Keratinocyte (primary cell): ENCODE measurements at regions not wholly inside any gene's neighbourhood (a gene's known extent, or its start where the extent isn't known, plus 50 kb on each side); places are given as distances from the start of the nearest gene placed in this dataset.

ENCODE experiments used
- DNase-seq: peaks from one replicate; pipeline ENCODE4 v3.0.0-alpha.2; 2011; ENCODE audit warnings: low read depth, missing footprints, low spot score
- FAIRE-seq: peaks from 2 replicates; lab custom pipeline; 2011; peaks lifted over from hg19 to GRCh38; lab: Jason Lieb, UNC
- H2AFZ ChIP-seq: 2 replicates; pipeline ENCODE4 v1.6.0; 2012; ENCODE audit warnings: low read length, control low read depth, inconsistent platforms; ENCODE audit not compliant: control insufficient read depth
- H3K27ac ChIP-seq: 2 replicates; pipeline ENCODE4 v1.5.1; 2011; ENCODE audit warnings: low read length; ENCODE audit not compliant: control insufficient read depth, insufficient read depth
- H3K27me3 ChIP-seq: 3 replicates; pipeline ENCODE4 v1.6.0; 2011; ENCODE audit warnings: low read length; ENCODE audit not compliant: control insufficient read depth, insufficient read depth; ENCODE audit errors: extremely low read depth
- H3K36me3 ChIP-seq, 2 experiments: 2 replicates in 1 of 2; 3 replicates in 1 of 2; pipeline ENCODE4 v1.5.1; 2011; ENCODE audit warnings: low read length in 2 of 2, mild to moderate bottlenecking in 1 of 2; ENCODE audit not compliant: control insufficient read depth in 2 of 2, insufficient read depth in 2 of 2; ENCODE audit errors: extremely low read depth in 1 of 2
- H3K4me1 ChIP-seq: 3 replicates; pipeline ENCODE4 v1.5.1; 2011; ENCODE audit warnings: low read length; ENCODE audit not compliant: control insufficient read depth, insufficient read depth; ENCODE audit errors: extremely low read depth
- H3K4me2 ChIP-seq: 3 replicates; pipeline ENCODE4 v1.6.0; 2011; ENCODE audit warnings: low read depth, low read length; ENCODE audit not compliant: control insufficient read depth, insufficient read depth; ENCODE audit errors: extremely low read depth
- H3K4me3 ChIP-seq, 3 experiments: fragments of 200-600 bp in 1 of 3; sonication (generic) in 1 of 3; 2 replicates in 2 of 3; 3 replicates in 1 of 3; pipeline ENCODE4 v1.5.1; 2011 to 2016; ENCODE audit warnings: low read length in 3 of 3, mild to moderate bottlenecking in 3 of 3, control low read depth in 2 of 3, inconsistent platforms in 1 of 3, low read depth in 1 of 3, mixed read lengths in 1 of 3, mixed run types in 1 of 3, moderate library complexity in 1 of 3; ENCODE audit not compliant: control insufficient read depth in 2 of 3, insufficient read depth in 2 of 3; ENCODE audit errors: extremely low read depth in 1 of 3
- H3K79me2 ChIP-seq: 2 replicates; pipeline ENCODE4 v1.6.0; 2012; ENCODE audit warnings: low read length; ENCODE audit not compliant: control insufficient read depth, insufficient read depth
- H3K9ac ChIP-seq: 3 replicates; pipeline ENCODE4 v1.6.0; 2011; ENCODE audit warnings: low read length; ENCODE audit not compliant: control insufficient read depth, insufficient read depth; ENCODE audit errors: extremely low read depth
- H3K9me1 ChIP-seq: 3 replicates; pipeline ENCODE4 v1.6.0; 2011; ENCODE audit warnings: low read length; ENCODE audit not compliant: control insufficient read depth, insufficient read depth; ENCODE audit errors: extremely low read depth
- H3K9me3 ChIP-seq: 2 replicates; pipeline ENCODE4 v1.5.1; 2012; ENCODE audit warnings: low read depth, low read length; ENCODE audit not compliant: control insufficient read depth
- H4K20me1 ChIP-seq: 3 replicates; pipeline ENCODE4 v1.6.0; 2011; ENCODE audit warnings: low read length; ENCODE audit not compliant: control insufficient read depth, insufficient read depth; ENCODE audit errors: extremely low read depth
- CTCF ChIP-seq, 3 experiments: IDR thresholded peaks in 1 of 3; conservative IDR thresholded peaks in 1 of 3; optimal IDR thresholded peaks in 1 of 3; 2 replicates in 2 of 3; 3 replicates in 1 of 3; pipeline versions ENCODE3 to v1.5.1; 2011; ENCODE audit warnings: low read length in 3 of 3, mild to moderate bottlenecking in 3 of 3, moderate library complexity in 2 of 3, control low read depth in 1 of 3, inconsistent platforms in 1 of 3; ENCODE audit not compliant: insufficient read depth in 2 of 3; ENCODE audit errors: extremely low read depth in 1 of 3
- EZH2 ChIP-seq: IDR thresholded peaks from one replicate; pipeline ENCODE4 v1.6.1; 2012; ENCODE audit warnings: inconsistent platforms, mild to moderate bottlenecking, low read length, moderate library complexity
- dilution Hi-C: fragments of 300-500 bp; cut with MboI; formaldehyde crosslinking; loops from one replicate; pipeline ENCODE4 v1.7.0; 2020; ENCODE audit warnings: low sequenced_read_pairs; ENCODE audit not compliant: extremely low pct_ligation_motif_present

GRCh38 chr6:141029908-141030307, 1102.8 kb upstream of the GJE1 start:
- Histone ChIP-seq H3K4me2 (no peak overlapping the region), H3K9ac (no peak overlapping the region), H3K36me3 (no peaks in the 10 kb centered on the region), H3K9me1 (no peaks in the 10 kb centered on the region), H2AFZ (no peak overlapping the region), H3K27me3 (no peaks in the 10 kb centered on the region), H3K4me1 (no peaks in the 10 kb centered on the region), H3K9me3 (no peaks in the 10 kb centered on the region), H4K20me1 (no peaks in the 10 kb centered on the region), H3K4me3 (no peak overlapping the region), H3K79me2 (no peaks in the 10 kb centered on the region), H3K27ac (no peak overlapping the region)
- no peak for FAIRE-seq
- DNase-seq = no peak
- TF ChIP-seq EZH2 (no peak), CTCF (optimal IDR thresholded peaks at IDR 0.05 in 1 of 3, IDR thresholded peaks at IDR 0.05 in 1 of 3, conservative IDR thresholded peaks at IDR 0.05 in 1 of 3; ENCODE audit: extremely low read depth in 1 of 3, insufficient read depth in 2 of 3, low read length in 3 of 3) (no peak)
- dilution Hi-C loops = no loop called here

- H3K36me3 ChIP-seq = no peaks in the 10 kb centered on the region
- dilution Hi-C loops = no loop called here
- DNase-seq = no peak
These were observed 1103.9 kb upstream of the GJE1 start for GRCh38 chr6:141028791-141029280.

More at GRCh38 chr6:141028791-141029280, 1103.9 kb upstream of the GJE1 start:
- H3K4me3 ChIP-seq = no peak overlapping the region
- no peaks in the 10 kb centered on the region for H4K20me1 ChIP-seq
- H3K79me2 ChIP-seq = no peaks in the 10 kb centered on the region
- H3K9ac ChIP-seq = no peak overlapping the region
- H3K9me3 ChIP-seq = no peaks in the 10 kb centered on the region
- no peak overlapping the region for H3K27ac ChIP-seq
- H3K9me1 ChIP-seq = no peaks in the 10 kb centered on the region
- H2AFZ ChIP-seq = no peak overlapping the region
- no peak for FAIRE-seq
- no peak overlapping the region for H3K4me2 ChIP-seq
- H3K4me1 ChIP-seq = no peaks in the 10 kb centered on the region
- TF ChIP-seq CTCF (optimal IDR thresholded peaks at IDR 0.05 in 1 of 3, IDR thresholded peaks at IDR 0.05 in 1 of 3, conservative IDR thresholded peaks at IDR 0.05 in 1 of 3; ENCODE audit: extremely low read depth in 1 of 3, insufficient read depth in 2 of 3, low read length in 3 of 3) (no peak), EZH2 (no peak)
- no peaks in the 10 kb centered on the region for H3K27me3 ChIP-seq
